H1 (cell line): ENCODE measurements at regions not wholly inside any gene's neighbourhood (a gene's known extent, or its start where the extent isn't known, plus 50 kb on each side); places are given as distances from the start of the nearest gene placed in this dataset.

Experiments
- CTCF ChIA-PET: fragments of 300-600 bp; sonication (Branson Sonifier 250); formaldehyde crosslinking; loops from one replicate; lab custom pipeline; 2021; ENCODE audit not compliant: partially characterized antibody; lab: Charles Lee
- POLR2A ChIA-PET: fragments of 300-600 bp; sonication (Branson Sonifier 250); formaldehyde crosslinking; loops from one replicate; lab custom pipeline; 2021; ENCODE audit warnings: inconsistent platforms; ENCODE audit not compliant: partially characterized antibody; lab: Charles Lee
- DNase-seq, 2 experiments: peaks; one replicate each; pipeline versions ENCODE4 v3.0.0 to v3.0.0-alpha.2; 2010 to 2022; ENCODE audit warnings: low spot score in 2 of 2, low read depth in 1 of 2, mixed read lengths in 1 of 2
- FAIRE-seq: peaks from 2 replicates; lab custom pipeline; 2011; peaks lifted over from hg19 to GRCh38; lab: Jason Lieb, UNC
- H2AFZ ChIP-seq: 2 replicates; pipeline ENCODE4 v1.8.1; 2012; ENCODE audit warnings: low read length, inconsistent platforms
- H2AK5ac ChIP-seq: 2 replicates; pipeline ENCODE4 v1.6.1; 2013; ENCODE audit warnings: low read depth, low read length
- H2BK120ac ChIP-seq: replicated peaks from 2 replicates; pipeline ENCODE3; 2013; ENCODE audit warnings: low read depth, low read length, inconsistent platforms
- H2BK12ac ChIP-seq: 2 replicates; pipeline ENCODE4 v1.6.1; 2013; ENCODE audit warnings: low read depth, low read length
- H2BK15ac ChIP-seq: 2 replicates; pipeline ENCODE4 v1.6.1; 2013; ENCODE audit warnings: low read length
- H2BK20ac ChIP-seq: 2 replicates; pipeline ENCODE4 v1.6.1; 2013; ENCODE audit warnings: low read length
- H2BK5ac ChIP-seq: 2 replicates; pipeline ENCODE4 v1.6.1; 2013; ENCODE audit warnings: low read depth, low read length
- H3K14ac ChIP-seq: 2 replicates; pipeline ENCODE4 v1.6.1; 2013; ENCODE audit warnings: inconsistent platforms; ENCODE audit not compliant: insufficient read length
- H3K18ac ChIP-seq: 2 replicates; pipeline ENCODE4 v1.6.1; 2013; ENCODE audit warnings: low read length; ENCODE audit errors: extremely low read depth
- H3K23ac ChIP-seq: 2 replicates; pipeline ENCODE4 v1.6.1; 2013; ENCODE audit warnings: inconsistent platforms; ENCODE audit not compliant: insufficient read length
- H3K23me2 ChIP-seq: 2 replicates; pipeline ENCODE4 v1.6.1; 2013; ENCODE audit warnings: low read depth, low read length
- H3K27ac ChIP-seq: 2 replicates; pipeline ENCODE4 v1.6.1; 2011; ENCODE audit warnings: low read depth, low read length, inconsistent platforms
- H3K27me3 ChIP-seq, 4 experiments: replicated peaks in 1 of 4; 1 replicate in 1 of 4; 2 replicates in 3 of 4; pipeline versions ENCODE4 v1.6.1 to v1.8.1; 2011 to 2013; ENCODE audit warnings: low read length in 3 of 4, mild to moderate bottlenecking in 3 of 4, inconsistent platforms in 2 of 4, mixed read lengths in 2 of 4, moderate library complexity in 1 of 4; ENCODE audit not compliant: control insufficient read depth in 3 of 4, insufficient read depth in 3 of 4; ENCODE audit errors: extremely low read depth in 1 of 4
- H3K36me3 ChIP-seq, 4 experiments: 2 replicates each; pipeline versions ENCODE4 v1.6.1 to v1.8.1; 2011 to 2013; ENCODE audit warnings: mild to moderate bottlenecking in 4 of 4, low read length in 3 of 4, moderate library complexity in 2 of 4, control low read depth in 1 of 4, inconsistent platforms in 1 of 4; ENCODE audit not compliant: insufficient read depth in 4 of 4, control insufficient read depth in 2 of 4
- H3K4ac ChIP-seq: replicated peaks from 2 replicates; pipeline ENCODE3; 2013; ENCODE audit warnings: low read length, low read depth, mixed read lengths, inconsistent platforms; ENCODE audit not compliant: insufficient read length
- H3K4me1 ChIP-seq, 4 experiments: replicated peaks in 1 of 4; 1 replicate in 1 of 4; 2 replicates in 3 of 4; pipeline versions ENCODE4 v1.6.1 to v1.8.1; 2011 to 2013; ENCODE audit warnings: low read length in 3 of 4, inconsistent platforms in 2 of 4, mixed read lengths in 1 of 4; ENCODE audit not compliant: insufficient read depth in 4 of 4, control insufficient read depth in 3 of 4
- H3K4me2 ChIP-seq, 2 experiments: 2 replicates each; pipeline versions ENCODE4 v1.6.1 to v1.8.1; 2011 to 2013; ENCODE audit warnings: low read depth in 2 of 2, low read length in 2 of 2, control low read depth in 1 of 2, inconsistent platforms in 1 of 2, mild to moderate bottlenecking in 1 of 2; ENCODE audit not compliant: insufficient read depth in 1 of 2
- H3K4me3 ChIP-seq, 4 experiments: fragments of 200-600, 300-600 bp in 1 of 4; sonication (generic), shearing (Covaris generic), sonication (Bioruptor Twin) in 1 of 4; 2 replicates each; pipeline versions ENCODE4 v1.5.1 to v1.8.1; 2011 to 2016; ENCODE audit warnings: low read length in 4 of 4, low read depth in 3 of 4, control low read depth in 2 of 4, inconsistent platforms in 2 of 4, mild to moderate bottlenecking in 2 of 4, mixed read lengths in 1 of 4, moderate library complexity in 1 of 4; ENCODE audit not compliant: insufficient read depth in 2 of 4; ENCODE audit errors: extremely low read depth in 1 of 4
- H3K56ac ChIP-seq: replicated peaks from 2 replicates; pipeline ENCODE3; 2013; ENCODE audit warnings: low read depth, mild to moderate bottlenecking, mixed read lengths, low read length, inconsistent platforms; ENCODE audit not compliant: insufficient read length
- H3K79me1 ChIP-seq: 2 replicates; pipeline ENCODE4 v1.6.1; 2013; ENCODE audit warnings: low read depth, low read length, control low read depth
- H3K79me2 ChIP-seq, 2 experiments: 2 replicates each; pipeline versions ENCODE4 v1.6.1 to v1.8.1; 2012 to 2013; ENCODE audit warnings: low read length in 2 of 2, mild to moderate bottlenecking in 2 of 2, inconsistent platforms in 1 of 2; ENCODE audit not compliant: insufficient read depth in 2 of 2, control insufficient read depth in 1 of 2
- H3K9ac ChIP-seq, 4 experiments: replicated peaks in 1 of 4; 1 replicate in 1 of 4; 2 replicates in 3 of 4; pipeline versions ENCODE4 v1.6.1 to v1.8.1; 2011 to 2013; ENCODE audit warnings: low read depth in 3 of 4, low read length in 3 of 4, control low read depth in 2 of 4, mild to moderate bottlenecking in 2 of 4, moderate library complexity in 2 of 4, inconsistent platforms in 1 of 4; ENCODE audit errors: extremely low read depth in 1 of 4
- H3K9me3 ChIP-seq, 2 experiments: 2 replicates each; pipeline versions ENCODE4 v1.6.1 to v1.8.1; 2012 to 2013; ENCODE audit warnings: mild to moderate bottlenecking in 2 of 2, moderate library complexity in 2 of 2, control low read depth in 1 of 2, inconsistent platforms in 1 of 2, low read depth in 1 of 2, low read length in 1 of 2, mixed read lengths in 1 of 2; ENCODE audit not compliant: insufficient read depth in 2 of 2
- H4K20me1 ChIP-seq, 2 experiments: replicated peaks in 1 of 2; 2 replicates each; pipeline versions ENCODE3 to v1.8.1; 2011 to 2013; ENCODE audit warnings: inconsistent platforms in 2 of 2, low read length in 2 of 2, mild to moderate bottlenecking in 1 of 2; ENCODE audit not compliant: insufficient read depth in 2 of 2, control insufficient read depth in 1 of 2
- H4K5ac ChIP-seq: 2 replicates; pipeline ENCODE4 v1.6.1; 2013; ENCODE audit warnings: low read length, low read depth, mixed read lengths, inconsistent platforms; ENCODE audit not compliant: insufficient read length
- H4K8ac ChIP-seq: 2 replicates; pipeline ENCODE4 v1.8.0; 2013; ENCODE audit warnings: mild to moderate bottlenecking, moderate library complexity, low read length, inconsistent platforms; ENCODE audit not compliant: insufficient read depth; ENCODE audit errors: extremely low read depth
- H4K91ac ChIP-seq: replicated peaks from 2 replicates; pipeline ENCODE3; 2013; ENCODE audit warnings: low read length, mixed read lengths, inconsistent platforms; ENCODE audit not compliant: insufficient read length
- CREB1 ChIP-seq: IDR thresholded peaks from 2 replicates; pipeline ENCODE4 v1.6.1; 2012; ENCODE audit warnings: inconsistent platforms
- CTBP2 ChIP-seq: IDR thresholded peaks from 2 replicates; pipeline ENCODE4 v1.7.0; 2011; ENCODE audit warnings: borderline replicate concordance, mild to moderate bottlenecking, moderate library complexity, mixed read lengths, low read length; ENCODE audit not compliant: insufficient read depth, insufficient read length
- E2F6 ChIP-seq: IDR thresholded peaks from 2 replicates; pipeline ENCODE4 v1.6.1; 2012; ENCODE audit warnings: inconsistent platforms
- HDAC6 ChIP-seq: IDR thresholded peaks from one replicate; pipeline ENCODE4 v1.7.1; 2012; ENCODE audit warnings: low read depth, mild to moderate bottlenecking, inconsistent platforms, low read length, moderate library complexity
- JUND ChIP-seq: IDR thresholded peaks from 2 replicates; pipeline ENCODE4 v1.6.1; 2011; ENCODE audit warnings: mild to moderate bottlenecking, improper control_type of control experiment, low read length
- SIN3A ChIP-seq, 2 experiments: IDR thresholded peaks in 1 of 2; conservative IDR thresholded peaks in 1 of 2; 2 replicates each; pipeline ENCODE4 v1.6.1; 2011 to 2012; ENCODE audit warnings: low read length in 2 of 2, improper control_type of control experiment in 1 of 2, low read depth in 1 of 2, mild to moderate bottlenecking in 1 of 2
- SIRT6 ChIP-seq: IDR thresholded peaks from one replicate; pipeline ENCODE4 v1.7.1; 2012; ENCODE audit warnings: low read length, inconsistent platforms
- WGBS, 2 experiments: shearing (Covaris generic) in 1 of 2; methylation state at CpG; one replicate each; pipeline versions ENCODE4 v1.1.6 to v1.1.7; 2013 to 2015; ENCODE audit warnings: low lambda C conversion rate in 2 of 2, mixed read lengths in 2 of 2, inconsistent platforms in 1 of 2, low coverage in 1 of 2, missing lambda C conversion rate in 1 of 2; ENCODE audit not compliant: insufficient replicate concordance in 2 of 2, insufficient coverage in 1 of 2, insufficient read length in 1 of 2; ENCODE audit errors: extremely low coverage in 1 of 2, missing lambda C conversion rate in 1 of 2; 5-methylcytosine and 5-hydroxymethylcytosine counted together

GRCh38 chr2:22810602-22811001, 574.4 kb upstream of the KLHL29 start:
- H2BK5ac ChIP-seq, result no peak overlapping the region
- DNase-seq (no peak), FAIRE-seq (no peak)
- 92% methylated on average over 2 of the region's 2 CpGs; no CpG with 5 or more reads in 1 of the 2 experiments for WGBS, 2 experiments
- H2AK5ac ChIP-seq, result no peak overlapping the region
- no peaks in the 10 kb centered on the region for H3K27me3 ChIP-seq
- no peak overlapping the region for H3K27ac ChIP-seq
- no peaks in the 10 kb centered on the region; a peak in 2 of 8 replicates for H3K36me3 ChIP-seq
- H3K79me1 ChIP-seq, result no peaks in the 10 kb centered on the region
- no peak overlapping the region for H3K18ac ChIP-seq
- ChIA-PET POLR2A (no interaction called here), CTCF (no interaction called here)
- H2BK120ac ChIP-seq, result no peak overlapping the region
- no peak overlapping the region for H2AFZ ChIP-seq
- H3K23me2 ChIP-seq, result no peaks in the 10 kb centered on the region
- no peak overlapping the region for H4K91ac ChIP-seq
- H3K79me2 ChIP-seq, result no peaks in the 10 kb centered on the region
- H4K5ac ChIP-seq, result no peak overlapping the region
- no peak overlapping the region for H3K23ac ChIP-seq
- no peak overlapping the region for H3K4me2 ChIP-seq
- H3K4me1 ChIP-seq, result no peaks in the 10 kb centered on the region
- no peak overlapping the region for H3K4ac ChIP-seq
- H3K56ac ChIP-seq, result no peak overlapping the region
- TF ChIP-seq JUND (no peak), HDAC6 (no peak), CREB1 (no peak), E2F6 (no peak), SIRT6 (no peak), SIN3A (conservative IDR thresholded peaks at IDR 0.05 in 1 of 2, IDR thresholded peaks at IDR 0.05 in 1 of 2; ENCODE audit: low read depth in 1 of 2, low read length in 2 of 2) (no peak), CTBP2 (no peak)
- H3K4me3 ChIP-seq, result no peak overlapping the region
- no peak overlapping the region for H2BK12ac ChIP-seq
- peaks cover 13 to 21% of the 10 kb centered on the region in 2 experiments; a peak in 3 of 4 replicates for H3K9me3 ChIP-seq
- H3K14ac ChIP-seq, result no peak overlapping the region
- H4K8ac ChIP-seq, result no peak overlapping the region
- no peak overlapping the region for H3K9ac ChIP-seq
- H4K20me1 ChIP-seq, result no peaks in the 10 kb centered on the region
- no peak overlapping the region for H2BK20ac ChIP-seq
- no peak overlapping the region for H2BK15ac ChIP-seq
